Choroid plexus epithelial cell (primary cell): ENCODE measurements at regions not wholly inside any gene's neighbourhood (a gene's known extent, or its start where the extent isn't known, plus 50 kb on each side); places are given as distances from the start of the nearest gene placed in this dataset.

ENCODE experiments used
- DNase-seq: peaks from one replicate; pipeline ENCODE4 v3.0.0-alpha.2; 2010; ENCODE audit warnings: low read depth
- H3K4me3 ChIP-seq: 2 replicates; pipeline ENCODE4 v1.5.1; 2011; ENCODE audit warnings: low read depth, mild to moderate bottlenecking, control low read depth, low read length, moderate library complexity
- TF ChIP-seq, protein P1 (sequence below): conservative IDR thresholded peaks from 2 replicates; pipeline ENCODE4 v1.5.1; 2011; ENCODE audit warnings: low read depth, mild to moderate bottlenecking, control low read depth, inconsistent platforms, low read length, moderate library complexity

DNA sequence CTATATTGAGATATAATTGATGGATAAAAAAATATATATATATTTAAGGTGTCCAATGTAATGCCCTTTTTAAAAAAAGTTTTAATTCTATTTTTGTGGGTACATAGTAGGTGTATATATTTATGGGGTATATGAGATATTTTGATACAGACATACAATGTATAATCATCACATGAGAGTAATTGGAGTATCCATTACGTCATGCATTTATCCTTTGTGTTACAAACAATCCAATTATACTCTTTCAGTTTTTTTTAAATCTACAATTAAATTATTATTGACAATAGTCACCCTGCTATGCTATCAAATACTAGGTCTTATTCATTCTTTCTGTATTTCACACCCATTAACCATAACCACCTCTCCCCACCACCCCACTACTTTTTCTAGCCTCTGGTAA lies 66.3 kb upstream of the DIPK2B start:
- H3K4me3 ChIP-seq = no peak overlapping the region
- DNase-seq = no peak
- TF ChIP-seq, protein P1, sequence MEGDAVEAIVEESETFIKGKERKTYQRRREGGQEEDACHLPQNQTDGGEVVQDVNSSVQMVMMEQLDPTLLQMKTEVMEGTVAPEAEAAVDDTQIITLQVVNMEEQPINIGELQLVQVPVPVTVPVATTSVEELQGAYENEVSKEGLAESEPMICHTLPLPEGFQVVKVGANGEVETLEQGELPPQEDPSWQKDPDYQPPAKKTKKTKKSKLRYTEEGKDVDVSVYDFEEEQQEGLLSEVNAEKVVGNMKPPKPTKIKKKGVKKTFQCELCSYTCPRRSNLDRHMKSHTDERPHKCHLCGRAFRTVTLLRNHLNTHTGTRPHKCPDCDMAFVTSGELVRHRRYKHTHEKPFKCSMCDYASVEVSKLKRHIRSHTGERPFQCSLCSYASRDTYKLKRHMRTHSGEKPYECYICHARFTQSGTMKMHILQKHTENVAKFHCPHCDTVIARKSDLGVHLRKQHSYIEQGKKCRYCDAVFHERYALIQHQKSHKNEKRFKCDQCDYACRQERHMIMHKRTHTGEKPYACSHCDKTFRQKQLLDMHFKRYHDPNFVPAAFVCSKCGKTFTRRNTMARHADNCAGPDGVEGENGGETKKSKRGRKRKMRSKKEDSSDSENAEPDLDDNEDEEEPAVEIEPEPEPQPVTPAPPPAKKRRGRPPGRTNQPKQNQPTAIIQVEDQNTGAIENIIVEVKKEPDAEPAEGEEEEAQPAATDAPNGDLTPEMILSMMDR = no peak

DNA sequence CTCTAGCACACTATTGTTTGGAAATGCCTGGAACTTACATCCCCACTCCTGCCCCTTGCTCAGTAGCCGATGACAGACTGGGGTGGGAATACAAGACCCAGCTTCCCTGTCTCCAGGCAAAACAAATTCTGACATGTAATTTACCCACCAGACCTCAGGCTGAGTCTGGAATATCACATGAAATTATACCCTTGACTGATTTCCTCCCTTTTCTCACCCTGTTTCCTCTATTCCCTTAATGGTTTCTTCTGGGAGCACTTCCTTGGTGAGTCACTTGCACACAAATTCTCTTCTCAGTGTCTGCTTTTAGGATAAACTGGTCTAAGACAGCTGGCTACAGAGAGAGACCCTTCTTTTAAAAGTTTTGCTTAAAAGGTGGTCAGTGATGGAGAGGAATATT lies 65.8 kb upstream of the DIPK2B start:
- no peak overlapping the region for H3K4me3 ChIP-seq
- TF ChIP-seq, protein P1 = no peak
- DNase-seq = no peak

DNA sequence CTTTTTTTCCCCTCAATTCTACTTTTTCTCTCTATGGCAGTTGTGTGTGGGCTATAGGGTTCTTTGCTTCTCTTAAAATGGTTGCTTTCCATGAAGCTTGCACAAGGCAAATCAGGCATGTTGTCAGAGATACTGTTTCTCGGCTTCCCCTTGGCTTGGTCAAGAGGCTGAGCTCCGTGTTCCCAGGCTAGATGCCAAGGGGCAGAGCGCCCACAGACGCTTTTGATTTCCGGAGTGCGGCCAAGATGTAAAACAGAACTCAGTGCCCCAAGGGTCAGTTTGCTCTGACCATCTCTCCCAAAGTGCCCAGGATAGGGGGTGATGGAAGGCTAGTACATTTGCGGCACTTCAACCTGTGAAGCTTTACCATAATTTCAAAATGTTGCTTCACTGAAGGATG lies 64.2 kb upstream of the DIPK2B start:
- no peak for DNase-seq
- no peak overlapping the region for H3K4me3 ChIP-seq
- TF ChIP-seq, protein P1 = no peak

DNA sequence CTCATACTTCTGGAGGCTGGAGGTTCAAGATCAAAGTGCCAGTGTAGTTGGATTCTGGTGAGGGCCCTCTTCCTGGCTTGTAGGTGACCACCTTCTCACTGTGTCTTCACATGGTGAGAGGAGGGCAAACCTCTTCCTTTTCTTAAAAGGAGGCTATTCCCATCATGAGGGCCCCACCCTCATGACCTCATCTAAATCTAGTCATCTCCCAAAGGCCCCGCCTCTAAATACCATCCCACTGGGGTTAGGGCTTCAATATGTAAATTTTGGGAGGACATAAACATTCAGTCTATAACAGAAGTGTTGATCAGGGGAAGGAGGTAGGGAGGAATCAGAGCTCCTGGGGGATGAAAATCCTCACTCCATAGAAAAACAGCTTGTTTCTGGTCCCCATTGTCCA lies 60.8 kb upstream of the DIPK2B start:
- TF ChIP-seq, protein P1 = no peak
- H3K4me3 ChIP-seq = no peak overlapping the region
- no peak for DNase-seq

DNA sequence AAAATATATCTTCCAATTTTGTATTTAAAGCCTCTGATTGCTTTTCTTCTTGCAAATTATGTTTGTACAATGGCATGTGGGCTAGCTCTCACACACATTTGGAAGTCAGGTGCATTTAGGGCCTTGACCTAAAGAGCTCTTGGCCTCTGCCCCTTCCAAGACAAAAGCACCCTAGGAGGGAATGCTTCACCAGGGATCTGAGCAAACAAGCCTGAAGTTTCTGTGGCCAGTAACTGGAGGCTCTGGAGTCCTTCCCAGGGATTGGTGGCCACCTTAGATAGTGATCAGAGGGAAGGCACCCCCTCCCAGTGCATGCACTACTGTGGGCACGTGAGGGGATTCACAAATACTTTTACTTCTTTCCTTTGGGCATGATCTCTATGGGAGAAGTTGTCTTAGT lies 60.3 kb upstream of the DIPK2B start:
- no peak overlapping the region for H3K4me3 ChIP-seq
- DNase-seq = no peak
- TF ChIP-seq, protein P1 = no peak

DNA sequence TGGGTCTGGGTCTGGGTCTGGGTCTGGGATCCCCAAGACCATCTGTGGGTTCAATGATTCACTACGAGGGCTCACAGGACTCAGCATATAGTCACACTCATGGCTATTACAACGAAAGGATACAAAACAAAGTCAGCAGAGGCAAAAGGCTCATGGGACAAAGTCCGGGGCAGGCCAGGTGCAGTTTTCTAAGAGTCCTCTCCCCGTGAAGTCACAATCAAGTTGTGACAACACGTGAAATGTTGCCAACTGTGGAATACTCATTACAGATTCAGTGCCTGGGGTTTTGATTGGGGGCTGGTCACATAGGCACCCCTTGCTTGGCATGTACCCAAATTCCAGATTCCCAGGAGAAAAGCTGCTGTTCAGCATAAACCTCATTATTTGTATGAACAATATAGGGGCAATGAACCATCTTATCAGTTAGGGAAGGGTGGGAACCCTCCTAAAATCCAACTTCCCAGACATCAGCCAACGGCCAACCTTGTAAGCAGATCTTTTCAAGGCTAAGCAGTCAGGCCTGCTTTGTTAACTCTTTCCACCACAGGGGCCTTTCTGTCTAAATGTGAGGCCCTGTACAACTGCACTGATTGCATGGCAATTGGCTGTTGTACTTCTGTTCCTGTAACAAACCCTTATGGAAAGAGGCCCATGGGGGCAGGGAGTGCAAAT lies 58.2 kb upstream of the DIPK2B start:
- TF ChIP-seq, protein P1 = no peak
- H3K4me3 ChIP-seq = no peak overlapping the region

More for the DNA sequence above, 58.2 kb upstream of the DIPK2B start:
- no peak for DNase-seq
